ENCODE measurements at regions not wholly inside any gene's neighbourhood (a gene's known extent, or its start where the extent isn't known, plus 50 kb on each side); places are given as distances from the start of the nearest gene placed in this dataset.

GRCh38 chr4:130054908-130055307 is 959.0 kb downstream of the C4orf33 start:
- no peak overlapping the region for H3K27ac ChIP-seq

GRCh38 chr4:130056286-130056685 is 960.3 kb downstream of the C4orf33 start:
- no peaks in the 10 kb centered on the region for H3K36me3 ChIP-seq (ENCODE audit: low read depth, missing control alignments)
- TF ChIP-seq CTCF (IDR thresholded peaks at IDR 0.05) (no peak), POLR2A (IDR thresholded peaks at IDR 0.05) (no peak)
- H3K27me3 ChIP-seq, result no peaks in the 10 kb centered on the region
- 94 to 97% methylated on average over 2 of the region's 2 CpGs for WGBS, 2 donors
- intact Hi-C loops (cut with DNase I; ENCODE audit: low total_unique reads), result no loop called here
- DNase-seq, result no peak
- H3K9me3 ChIP-seq, result no peaks in the 10 kb centered on the region
- no peak overlapping the region for H3K27ac ChIP-seq
- H3K4me1 ChIP-seq, result no peaks in the 10 kb centered on the region
- no peak overlapping the region for H3K4me3 ChIP-seq

More at GRCh38 chr4:130054908-130055307, 959.0 kb downstream of the C4orf33 start:
- WGBS, 2 donors, result 47 to 64% methylated on average over 1 of the region's 1 CpG
- intact Hi-C loops (cut with DNase I; ENCODE audit: low total_unique reads), result no loop called here
- Histone ChIP-seq H3K36me3 (ENCODE audit: low read depth, missing control alignments) (no peaks in the 10 kb centered on the region), H3K27me3 (no peaks in the 10 kb centered on the region), H3K4me1 (no peaks in the 10 kb centered on the region), H3K4me3 (no peak overlapping the region), H3K9me3 (no peaks in the 10 kb centered on the region)
- TF ChIP-seq POLR2A (IDR thresholded peaks at IDR 0.05), result no peak
- TF ChIP-seq CTCF (IDR thresholded peaks at IDR 0.05), result no peak
- DNase-seq, result no peak

- TF ChIP-seq POLR2A (IDR thresholded peaks at IDR 0.05) (no peak), CTCF (IDR thresholded peaks at IDR 0.05) (no peak)
- no peaks in the 10 kb centered on the region for H3K36me3 ChIP-seq (ENCODE audit: low read depth, missing control alignments)
- H3K27ac ChIP-seq, result no peak overlapping the region
- intact Hi-C loops (cut with DNase I; ENCODE audit: low total_unique reads), result no loop called here
- H3K4me1 ChIP-seq, result no peaks in the 10 kb centered on the region
- no peaks in the 10 kb centered on the region for H3K9me3 ChIP-seq
- H3K4me3 ChIP-seq, result no peak overlapping the region
- DNase-seq, result no peak
- 86 to 93% methylated on average over 2 of the region's 2 CpGs for WGBS, 2 donors
- H3K27me3 ChIP-seq, result no peaks in the 10 kb centered on the region
Observed at GRCh38 chr4:130064471-130064870, 968.5 kb downstream of the C4orf33 start.

- no peaks in the 10 kb centered on the region for H3K27me3 ChIP-seq
- H3K27ac ChIP-seq, result no peak overlapping the region
- TF ChIP-seq POLR2A (IDR thresholded peaks at IDR 0.05) (no peak), CTCF (IDR thresholded peaks at IDR 0.05) (no peak)
- no peaks in the 10 kb centered on the region for H3K4me1 ChIP-seq
- 86 to 95% methylated on average over 1 of the region's 1 CpG for WGBS, 2 donors
- no peaks in the 10 kb centered on the region for H3K9me3 ChIP-seq
- no peaks in the 10 kb centered on the region for H3K36me3 ChIP-seq (ENCODE audit: low read depth, missing control alignments)
- no peak for DNase-seq
- no peak overlapping the region for H3K4me3 ChIP-seq
- intact Hi-C loops (cut with DNase I; ENCODE audit: low total_unique reads), result no loop called here
Observed at GRCh38 chr4:130067419-130067818, 971.5 kb downstream of the C4orf33 start.

GRCh38 chr4:130068072-130068471 is 972.1 kb downstream of the C4orf33 start:
- Histone ChIP-seq H3K27ac (no peak overlapping the region), H3K9me3 (no peaks in the 10 kb centered on the region), H3K27me3 (no peaks in the 10 kb centered on the region), H3K4me3 (no peak overlapping the region), H3K36me3 (ENCODE audit: low read depth, missing control alignments) (no peaks in the 10 kb centered on the region), H3K4me1 (no peaks in the 10 kb centered on the region)
- no peak for DNase-seq
- TF ChIP-seq POLR2A (IDR thresholded peaks at IDR 0.05) (no peak), CTCF (IDR thresholded peaks at IDR 0.05) (no peak)
- intact Hi-C loops (cut with DNase I; ENCODE audit: low total_unique reads), result no loop called here
- WGBS, 2 donors, result 18 to 22% methylated on average over 1 of the region's 1 CpG

All from testis (tissue), 2 donors.